GM12875 (cell line): ENCODE measurements at regions not wholly inside any gene's neighbourhood (a gene's known extent, or its start where the extent isn't known, plus 50 kb on each side); places are given as distances from the start of the nearest gene placed in this dataset.
"Not testable (repeated sequence)": the region's sequence is repeated elsewhere in the genome, so short reads cannot be mapped to it uniquely, and the experiment has no call there.

Source experiments
- H3K4me3 ChIP-seq: one replicate; pipeline ENCODE4 v1.5.1; 2011; ENCODE audit warnings: low read depth, low read length, control low read depth
- CTCF ChIP-seq: IDR thresholded peaks from 2 replicates; pipeline ENCODE4 v1.5.1; 2011; ENCODE audit warnings: low read depth, mild to moderate bottlenecking, control low read depth, inconsistent platforms, low read length, moderate library complexity, borderline replicate concordance; ENCODE audit not compliant: insufficient read depth

DNA sequence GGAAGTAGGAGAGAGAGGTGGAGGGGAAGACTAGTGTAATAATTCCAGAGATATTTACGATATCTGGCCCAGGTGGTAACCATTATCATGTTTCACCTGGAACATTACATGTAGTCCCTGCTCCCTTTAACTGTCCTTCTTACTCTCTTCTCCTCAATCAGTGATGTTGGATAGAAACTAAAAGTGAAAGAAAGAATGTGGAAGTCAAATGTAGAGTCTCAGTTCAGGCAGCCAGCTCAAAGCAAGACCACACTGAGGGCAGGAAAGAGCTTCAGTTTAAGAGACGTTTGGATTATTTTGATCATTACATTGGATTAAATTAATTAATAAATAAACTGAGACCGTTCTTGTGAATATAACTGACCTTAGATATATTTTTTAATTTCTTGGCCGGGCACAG, 594.4 kb downstream of the FLRT2 start:
- no peak for TF ChIP-seq CTCF
- no peak overlapping the region for H3K4me3 ChIP-seq

DNA sequence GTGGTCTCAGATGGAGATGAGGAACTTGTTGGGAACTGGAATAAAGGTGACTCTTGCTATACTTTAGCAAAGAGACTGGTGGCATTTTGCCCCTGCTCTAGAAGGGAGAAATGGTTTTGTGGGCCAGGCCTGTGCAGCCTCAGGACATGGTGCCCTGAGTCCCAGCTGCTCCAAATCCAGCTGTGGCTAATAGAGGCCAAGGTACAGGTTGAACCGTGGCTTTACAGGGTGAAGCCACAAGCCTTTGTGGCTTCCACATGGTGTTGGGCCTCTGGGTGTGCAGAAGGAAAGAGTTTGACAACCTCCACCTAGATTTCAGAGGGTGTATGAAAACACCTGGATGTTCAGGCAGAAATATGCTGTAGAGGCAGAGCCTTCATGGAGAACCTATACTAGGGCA, 586.0 kb downstream of the FLRT2 start:
- no peak for TF ChIP-seq CTCF
- no peak overlapping the region for H3K4me3 ChIP-seq

DNA sequence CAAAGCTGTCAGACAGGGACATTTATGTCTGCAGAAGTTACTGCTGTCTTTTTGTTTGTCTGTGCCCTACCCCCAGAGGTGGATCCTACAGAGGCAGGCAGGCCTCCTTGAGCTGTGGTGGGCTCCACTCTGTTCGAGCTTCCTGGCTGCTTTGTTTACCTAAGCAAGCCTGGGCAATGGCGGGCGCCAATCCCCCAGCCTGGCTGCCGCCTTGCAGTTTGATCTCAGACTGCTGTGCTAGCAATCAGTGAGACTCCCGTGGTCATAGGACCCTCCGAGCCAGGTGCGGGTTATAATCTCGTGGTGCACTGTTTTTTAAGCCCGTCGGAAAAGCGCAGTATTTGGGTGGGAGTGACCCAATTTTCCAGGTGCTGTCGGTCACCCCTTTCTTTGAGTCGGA, 580.9 kb downstream of the FLRT2 start:
- not testable (repeated sequence) for H3K4me3 ChIP-seq

DNA sequence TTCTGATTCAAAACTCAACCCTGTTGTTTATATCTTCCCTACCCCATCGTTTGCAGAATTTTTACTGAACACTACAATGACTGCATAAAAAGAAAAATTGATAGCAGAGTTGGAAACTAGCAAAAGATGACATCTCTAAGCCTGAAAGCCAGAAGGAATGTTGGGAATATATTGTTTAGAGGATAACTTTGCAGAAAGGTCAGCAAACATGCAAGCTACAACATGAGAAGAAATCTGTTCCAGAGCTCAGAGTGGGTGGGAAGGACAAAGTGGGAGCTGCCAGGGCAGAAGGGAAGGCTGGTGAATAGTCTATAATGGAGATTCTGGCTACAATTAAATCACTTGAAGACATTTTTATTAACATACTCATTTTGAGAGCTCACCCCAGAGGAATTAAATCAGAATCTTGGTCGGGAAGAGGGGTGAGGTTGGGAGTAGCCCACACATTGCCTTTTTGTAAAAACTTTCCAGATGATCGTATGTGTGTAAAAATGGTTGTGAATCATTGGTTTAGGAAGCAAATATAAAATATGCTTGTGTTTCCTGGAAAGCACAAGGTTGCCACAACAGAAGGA, 574.8 kb downstream of the FLRT2 start:
- TF ChIP-seq CTCF = no peak
- no peak overlapping the region for H3K4me3 ChIP-seq

GRCh38 chr14:86094512-86094911, 564.6 kb downstream of the FLRT2 start:
- no peak for TF ChIP-seq CTCF

DNA sequence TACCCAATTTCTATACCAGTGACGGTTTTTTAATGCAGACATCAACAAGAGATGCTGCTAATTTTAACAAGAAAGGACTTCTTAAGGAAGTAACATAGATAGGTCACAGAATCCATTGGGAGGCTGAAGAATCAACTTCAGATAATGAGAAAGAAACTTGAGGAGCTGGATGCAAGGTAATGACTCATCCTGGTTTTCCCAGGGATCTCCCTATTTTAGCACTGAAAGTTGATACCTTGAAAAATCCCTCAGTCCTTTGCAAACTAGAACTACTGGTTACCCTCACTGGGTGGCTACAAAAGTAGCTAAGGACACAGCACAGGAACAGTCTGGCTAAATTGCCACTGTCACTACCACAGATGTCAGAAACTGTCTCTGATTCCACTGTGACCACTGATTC, 561.9 kb downstream of the FLRT2 start:
- TF ChIP-seq CTCF = no peak
- H3K4me3 ChIP-seq = no peak overlapping the region

More at GRCh38 chr14:86094512-86094911, 564.6 kb downstream of the FLRT2 start:
- H3K4me3 ChIP-seq = no peak overlapping the region

DNA sequence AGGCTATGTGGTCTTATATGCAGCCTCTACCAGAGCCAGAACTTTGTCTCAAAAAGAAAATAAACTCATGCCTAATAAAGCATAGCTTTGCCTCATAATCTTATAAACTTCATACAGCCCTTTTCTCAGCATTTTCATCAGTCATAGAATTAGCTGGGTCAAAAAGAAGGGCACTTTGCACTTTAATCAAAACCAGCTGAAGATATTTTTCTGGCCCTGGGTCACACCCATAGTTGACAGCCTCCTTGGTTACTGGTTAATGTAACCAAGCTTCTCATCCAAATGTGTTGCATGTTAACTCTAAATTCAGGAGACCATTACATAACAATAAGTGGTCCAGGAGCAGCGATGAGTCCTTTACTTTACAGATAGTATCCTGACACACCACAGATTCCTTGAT, 558.2 kb downstream of the FLRT2 start:
- no peak for TF ChIP-seq CTCF
- no peak overlapping the region for H3K4me3 ChIP-seq

DNA sequence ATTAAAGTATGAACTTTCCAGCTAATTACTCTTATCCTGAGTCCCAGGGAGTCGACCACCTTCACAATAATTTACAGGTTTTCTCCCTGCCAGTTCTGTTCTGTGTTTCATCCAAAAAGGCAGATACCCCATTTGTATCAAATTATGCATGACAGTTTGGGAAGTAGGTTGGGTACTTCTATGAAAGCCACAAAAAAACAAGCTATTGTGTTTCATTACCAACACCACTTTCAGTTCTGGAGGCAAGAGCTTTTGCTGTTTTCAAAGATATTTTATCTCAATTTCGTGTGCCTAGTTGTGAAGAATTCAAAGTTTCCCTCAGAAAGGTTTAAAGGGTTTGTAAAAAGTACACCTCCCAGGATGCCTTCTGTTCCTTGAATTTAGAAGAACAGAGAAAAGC, 557.4 kb downstream of the FLRT2 start:
- no peak for TF ChIP-seq CTCF
- no peak overlapping the region for H3K4me3 ChIP-seq
